ENCODE measurements at regions not wholly inside any gene's neighbourhood (a gene's known extent, or its start where the extent isn't known, plus 50 kb on each side); places are given as distances from the start of the nearest gene placed in this dataset.

GRCh38 chr2:59572227-59572626 lies 981.2 kb downstream of the BCL11A start:
- DNase-seq (ENCODE audit: low spot score): no peak

GRCh38 chr2:59570818-59571217 lies 982.6 kb downstream of the BCL11A start:
- no peak for DNase-seq (ENCODE audit: low spot score)

GRCh38 chr2:59569124-59569523 lies 984.3 kb downstream of the BCL11A start:
- no peak for DNase-seq (ENCODE audit: low spot score)

GRCh38 chr2:59568461-59568860 lies 985.0 kb downstream of the BCL11A start:
- no peak for DNase-seq (ENCODE audit: low spot score)

GRCh38 chr2:59567151-59567550 lies 986.3 kb downstream of the BCL11A start:
- no peak for DNase-seq (ENCODE audit: low spot score)

- no peak for DNase-seq (ENCODE audit: low spot score)
These were observed 986.7 kb downstream of the BCL11A start for GRCh38 chr2:59566739-59567138.

- no peak for DNase-seq (ENCODE audit: low spot score)
These were observed 992.2 kb downstream of the BCL11A start for GRCh38 chr2:59561281-59561680.

GRCh38 chr2:59560769-59561168 lies 992.7 kb downstream of the BCL11A start:
- no peak for DNase-seq (ENCODE audit: low spot score)

- DNase-seq (ENCODE audit: low spot score): no peak
These were observed 1012.6 kb downstream of the BCL11A start for GRCh38 chr2:59540864-59541263.

GRCh38 chr2:59538398-59538911 lies 1015.0 kb downstream of the BCL11A start:
- no peak for DNase-seq (ENCODE audit: low spot score)

- DNase-seq (ENCODE audit: low spot score): no peak
These were observed 1020.6 kb downstream of the BCL11A start for GRCh38 chr2:59532808-59533207.

- no peak for DNase-seq (ENCODE audit: low spot score)
These were observed 1023.2 kb downstream of the BCL11A start for GRCh38 chr2:59530258-59530657.

GRCh38 chr2:59529726-59530125 lies 1023.7 kb downstream of the BCL11A start:
- no peak for DNase-seq (ENCODE audit: low spot score)

- DNase-seq (ENCODE audit: low spot score): no peak
These were observed 1024.9 kb downstream of the BCL11A start for GRCh38 chr2:59528525-59528924.

GRCh38 chr2:59502981-59503380 lies 1050.5 kb downstream of the BCL11A start:
- DNase-seq (ENCODE audit: low spot score): no peak

GRCh38 chr2:59490994-59491393 lies 1062.5 kb downstream of the BCL11A start:
- DNase-seq (ENCODE audit: low spot score): no peak

- no peak for DNase-seq (ENCODE audit: low spot score)
These were observed 1063.3 kb downstream of the BCL11A start for GRCh38 chr2:59490192-59490591.

GRCh38 chr2:59484673-59485072 lies 1068.8 kb downstream of the BCL11A start:
- DNase-seq (ENCODE audit: low spot score): no peak

- DNase-seq (ENCODE audit: low spot score): no peak
These were observed 1090.0 kb downstream of the BCL11A start for GRCh38 chr2:59463426-59463825.

- no peak for DNase-seq (ENCODE audit: low spot score)
These were observed 1090.8 kb downstream of the BCL11A start for GRCh38 chr2:59462422-59463197.

- DNase-seq (ENCODE audit: low spot score): no peak
These were observed 1092.3 kb downstream of the BCL11A start for GRCh38 chr2:59461127-59461526.

- DNase-seq (ENCODE audit: low spot score): no peak
These were observed 1094.7 kb downstream of the BCL11A start for GRCh38 chr2:59458800-59459199.

GRCh38 chr2:59456285-59456684 lies 1097.2 kb downstream of the BCL11A start:
- DNase-seq (ENCODE audit: low spot score): no peak

- no peak for DNase-seq (ENCODE audit: low spot score)
These were observed 1104.2 kb downstream of the BCL11A start for GRCh38 chr2:59449274-59449673.
